CD4-positive, alpha-beta T cell (primary cell): ENCODE measurements at regions not wholly inside any gene's neighbourhood (a gene's known extent, or its start where the extent isn't known, plus 50 kb on each side); places are given as distances from the start of the nearest gene placed in this dataset.

Experiments used
- ATAC-seq: fragments of 200-7000 bp; cut with Tn5 transposase; one replicate; pipeline ENCODE4 v1.10.0; 2022; ENCODE audit warnings: mild to moderate bottlenecking; ENCODE audit not compliant: poor library complexity
- CTCF ChIA-PET: fragments of 350-600 bp; sonication (Branson Sonifier 250); formaldehyde crosslinking; loops from one replicate; lab custom pipeline; 2021; ENCODE audit warnings: antibody characterized with exemption, inconsistent platforms; lab: Charles Lee
- POLR2A ChIA-PET: fragments of 350-600 bp; sonication (Branson Sonifier 250); formaldehyde crosslinking; loops from one replicate; lab custom pipeline; 2021; ENCODE audit warnings: antibody characterized with exemption, inconsistent platforms; lab: Charles Lee
- DNase-seq, 14 experiments: peaks; one replicate each; pipeline ENCODE4 v3.0.0-alpha.2; 2013 to 2020; ENCODE audit warnings: mixed read lengths in 2 of 14
- H3K27ac ChIP-seq, 2 donors: one replicate each; pipeline versions ENCODE4 v1.5.1 to v1.7.0; 2013; ENCODE audit warnings: low read length in 2 of 2, low read depth in 1 of 2, mild to moderate bottlenecking in 1 of 2
- H3K27me3 ChIP-seq, 2 experiments: 1 replicate in 1 of 2; 2 replicates in 1 of 2; pipeline versions ENCODE4 v1.6.1 to v1.7.0; 2013; ENCODE audit warnings: low read length in 2 of 2, control low read depth in 1 of 2, mild to moderate bottlenecking in 1 of 2, moderate library complexity in 1 of 2; ENCODE audit not compliant: insufficient read depth in 2 of 2, control insufficient read depth in 1 of 2
- H3K36me3 ChIP-seq: one replicate; pipeline ENCODE4 v1.6.1; 2013; ENCODE audit warnings: low read length, control low read depth; ENCODE audit not compliant: insufficient read depth
- H3K4me1 ChIP-seq: one replicate; pipeline ENCODE4 v1.6.1; 2013; ENCODE audit warnings: low read length, control low read depth; ENCODE audit not compliant: insufficient read depth
- H3K4me3 ChIP-seq: one replicate; pipeline ENCODE4 v1.5.1; 2013; ENCODE audit warnings: mild to moderate bottlenecking, low read length, moderate library complexity
- H3K9me3 ChIP-seq, 2 experiments: 1 replicate in 1 of 2; 2 replicates in 1 of 2; pipeline versions ENCODE4 v1.6.1 to v1.7.0; 2013; ENCODE audit warnings: low read length in 2 of 2, mild to moderate bottlenecking in 2 of 2, control low read depth in 1 of 2, moderate library complexity in 1 of 2; ENCODE audit not compliant: control insufficient read depth in 1 of 2, insufficient read depth in 1 of 2
- H3K27ac Mint-ChIP-seq: one replicate; pipeline ENCODE4 v1.8.0; 2020; ENCODE audit warnings: mixed read lengths
- H3K27me3 Mint-ChIP-seq: one replicate; pipeline ENCODE4 v1.8.0; 2021; ENCODE audit warnings: mixed read lengths
- H3K36me3 Mint-ChIP-seq: one replicate; pipeline ENCODE4 v1.8.0; 2021; ENCODE audit warnings: low read depth, mixed read lengths
- H3K4me1 Mint-ChIP-seq: one replicate; pipeline ENCODE4 v1.8.0; 2021; ENCODE audit warnings: low read depth, mixed read lengths
- H3K4me3 Mint-ChIP-seq: one replicate; pipeline ENCODE4 v1.8.0; 2020; ENCODE audit warnings: mild to moderate bottlenecking, mixed read lengths
- H3K9me3 Mint-ChIP-seq: one replicate; pipeline ENCODE4 v1.8.0; 2020; ENCODE audit warnings: mixed read lengths
- intact Hi-C, 2 experiments: fragments of 100-400 bp; cut with DNase I in 1 of 2; cut with micrococcal nuclease in 1 of 2; formaldehyde crosslinking; loops; one replicate each; pipeline versions ENCODE4 v1.15.1 to v1.9.0; 2023 to 2025; cut with DNase I, micrococcal nuclease
- TF ChIP-seq, protein P1 (sequence below): fragments of 200-600 bp; IDR thresholded peaks from one replicate; pipeline ENCODE4 v1.8.0; 2022; ENCODE audit warnings: antibody characterized with exemption, mild to moderate bottlenecking

DNA sequence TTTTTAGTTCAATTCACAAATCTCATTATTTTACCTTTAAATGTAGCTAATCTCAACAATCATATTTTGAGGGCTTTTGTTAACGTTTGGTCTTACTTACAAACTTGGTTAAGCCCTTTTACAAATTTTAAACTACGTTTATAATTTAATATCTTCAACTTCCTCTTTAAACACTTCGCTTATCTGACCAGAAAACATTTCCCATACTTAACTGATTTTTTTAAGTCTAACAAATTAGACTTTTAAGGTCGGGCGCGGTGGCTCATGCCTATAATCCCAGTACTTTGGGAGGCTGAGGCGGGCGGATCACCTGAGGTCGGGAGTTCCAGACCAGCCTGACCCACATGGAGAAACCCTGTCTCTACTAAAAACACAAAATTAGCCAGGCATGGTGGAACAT lies 300.9 kb downstream of the LMX1A start:
- no peaks in the 10 kb centered on the region for H3K4me1 ChIP-seq
- intact Hi-C loops, result no loop called here
- DNase-seq (no peak), ATAC-seq (no peak)
- Mint-ChIP-seq H3K4me3 (no peak overlapping the region), H3K36me3 (no peaks in the 10 kb centered on the region), H3K27ac (no peak overlapping the region), H3K9me3 (no peaks in the 10 kb centered on the region), H3K27me3 (no peaks in the 10 kb centered on the region), H3K4me1 (no peaks in the 10 kb centered on the region)
- no peak overlapping the region for H3K4me3 ChIP-seq
- no peaks in the 10 kb centered on the region for H3K27me3 ChIP-seq
- TF ChIP-seq, protein P1, sequence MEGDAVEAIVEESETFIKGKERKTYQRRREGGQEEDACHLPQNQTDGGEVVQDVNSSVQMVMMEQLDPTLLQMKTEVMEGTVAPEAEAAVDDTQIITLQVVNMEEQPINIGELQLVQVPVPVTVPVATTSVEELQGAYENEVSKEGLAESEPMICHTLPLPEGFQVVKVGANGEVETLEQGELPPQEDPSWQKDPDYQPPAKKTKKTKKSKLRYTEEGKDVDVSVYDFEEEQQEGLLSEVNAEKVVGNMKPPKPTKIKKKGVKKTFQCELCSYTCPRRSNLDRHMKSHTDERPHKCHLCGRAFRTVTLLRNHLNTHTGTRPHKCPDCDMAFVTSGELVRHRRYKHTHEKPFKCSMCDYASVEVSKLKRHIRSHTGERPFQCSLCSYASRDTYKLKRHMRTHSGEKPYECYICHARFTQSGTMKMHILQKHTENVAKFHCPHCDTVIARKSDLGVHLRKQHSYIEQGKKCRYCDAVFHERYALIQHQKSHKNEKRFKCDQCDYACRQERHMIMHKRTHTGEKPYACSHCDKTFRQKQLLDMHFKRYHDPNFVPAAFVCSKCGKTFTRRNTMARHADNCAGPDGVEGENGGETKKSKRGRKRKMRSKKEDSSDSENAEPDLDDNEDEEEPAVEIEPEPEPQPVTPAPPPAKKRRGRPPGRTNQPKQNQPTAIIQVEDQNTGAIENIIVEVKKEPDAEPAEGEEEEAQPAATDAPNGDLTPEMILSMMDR, result no peak
- no peak overlapping the region for H3K27ac ChIP-seq
- CTCF ChIA-PET, result no interaction called here
- POLR2A ChIA-PET, result no interaction called here
- H3K36me3 ChIP-seq, result no peaks in the 10 kb centered on the region
- no peaks in the 10 kb centered on the region for H3K9me3 ChIP-seq

DNA sequence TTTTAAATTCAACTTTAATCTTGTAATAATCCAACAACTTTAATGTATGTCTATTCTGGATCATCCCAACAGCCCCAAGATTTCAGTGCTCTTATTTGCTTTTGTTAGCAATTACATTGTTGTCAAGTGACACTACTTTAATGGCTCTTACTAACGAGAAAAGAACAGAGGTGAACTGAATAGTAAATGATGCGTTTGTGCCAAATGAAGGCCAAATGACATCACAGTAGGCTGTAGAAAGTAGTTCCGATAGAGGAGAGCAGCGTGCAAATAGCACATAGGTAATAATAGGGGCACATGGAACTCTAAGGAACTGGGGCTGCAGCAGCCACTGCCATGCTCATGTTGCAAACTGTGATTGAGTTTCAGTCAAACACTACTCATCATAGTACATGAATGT lies 301.9 kb downstream of the LMX1A start:
- Mint-ChIP-seq H3K36me3 (no peaks in the 10 kb centered on the region), H3K4me3 (no peak overlapping the region), H3K27me3 (no peaks in the 10 kb centered on the region), H3K9me3 (no peaks in the 10 kb centered on the region), H3K4me1 (no peaks in the 10 kb centered on the region), H3K27ac (no peak overlapping the region)
- H3K27ac ChIP-seq, result no peak overlapping the region
- H3K36me3 ChIP-seq, result no peaks in the 10 kb centered on the region
- CTCF ChIA-PET, result no interaction called here
- DNase-seq (no peak), ATAC-seq (no peak)
- no peaks in the 10 kb centered on the region for H3K27me3 ChIP-seq
- H3K9me3 ChIP-seq, result peaks cover 0 to 2% of the 10 kb centered on the region in 2 experiments
- H3K4me1 ChIP-seq, result no peaks in the 10 kb centered on the region
- POLR2A ChIA-PET, result no interaction called here
- TF ChIP-seq, protein P1, result no peak
- intact Hi-C loops, result no loop called here
- H3K4me3 ChIP-seq, result no peak overlapping the region

DNA sequence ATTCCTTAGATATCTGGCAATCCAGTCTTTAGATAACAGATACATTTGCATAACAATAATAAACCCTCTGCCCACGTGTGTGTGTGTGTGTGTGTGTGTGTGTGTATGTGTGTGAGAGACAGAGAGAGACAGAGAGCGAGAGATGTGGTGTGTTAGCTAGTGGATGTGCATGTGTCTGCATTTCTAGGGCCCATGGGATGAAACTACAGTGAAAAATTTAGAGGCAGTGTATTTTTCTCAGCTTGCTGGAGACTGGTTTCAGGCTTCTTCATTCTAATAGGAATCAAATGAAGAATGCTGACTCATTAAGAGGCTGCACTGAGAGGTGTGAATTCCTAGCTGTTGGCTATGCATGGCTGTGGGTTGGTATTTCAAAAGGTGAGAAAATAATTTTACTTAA lies 303.2 kb downstream of the LMX1A start:
- Histone ChIP-seq H3K27me3 (no peaks in the 10 kb centered on the region), H3K36me3 (no peaks in the 10 kb centered on the region), H3K9me3 (peaks cover 0 to 6% of the 10 kb centered on the region in 2 experiments), H3K27ac (no peak overlapping the region), H3K4me3 (no peak overlapping the region), H3K4me1 (no peaks in the 10 kb centered on the region)
- CTCF ChIA-PET, result no interaction called here
- Mint-ChIP-seq H3K9me3 (no peaks in the 10 kb centered on the region), H3K4me1 (no peaks in the 10 kb centered on the region), H3K36me3 (no peaks in the 10 kb centered on the region), H3K4me3 (no peak overlapping the region), H3K27ac (no peak overlapping the region), H3K27me3 (no peaks in the 10 kb centered on the region)
- intact Hi-C loops, result no loop called here
- ATAC-seq (no peak), DNase-seq (no peak)
- TF ChIP-seq, protein P1, result no peak
- POLR2A ChIA-PET, result no interaction called here
